Endothelial cell of umbilical vein (primary cell): ENCODE measurements at regions not wholly inside any gene's neighbourhood (a gene's known extent, or its start where the extent isn't known, plus 50 kb on each side); places are given as distances from the start of the nearest gene placed in this dataset.

Experiments used
- BruUV-seq: library from RNA; stranded (reverse); fragments of 400-500 nt; replicated peaks from 2 replicates; lab custom pipeline; 2021; lab: Mats Ljungman, UMichigan
- CTCF ChIA-PET: fragments of 300-600, 350-600 bp; sonication (Branson Sonifier 250); formaldehyde crosslinking; loops from one replicate; lab custom pipeline; 2021; ENCODE audit warnings: antibody characterized with exemption, inconsistent platforms; lab: Charles Lee
- POLR2A ChIA-PET: fragments of 300-600, 350-600 bp; sonication (Branson Sonifier 250); formaldehyde crosslinking; loops from one replicate; lab custom pipeline; 2021; ENCODE audit warnings: antibody characterized with exemption, inconsistent platforms; lab: Charles Lee
- DNase-seq: peaks from one replicate; pipeline ENCODE4 v3.0.0-alpha.2; 2011; ENCODE audit warnings: low read depth, low spot score
- FAIRE-seq: peaks from 2 replicates; lab custom pipeline; 2011; peaks lifted over from hg19 to GRCh38; lab: Jason Lieb, UNC
- H2AFZ ChIP-seq: 2 replicates; pipeline ENCODE4 v1.6.0; 2012; ENCODE audit warnings: low read depth, low read length, control low read depth, inconsistent platforms
- H3K27ac ChIP-seq: 2 replicates; pipeline ENCODE4 v1.5.1; 2011; ENCODE audit warnings: low read depth, mild to moderate bottlenecking, control low read depth, low read length, moderate library complexity; ENCODE audit not compliant: insufficient read depth
- H3K27me3 ChIP-seq, 2 experiments: 2 replicates each; pipeline versions ENCODE4 v1.6.0 to v1.6.1; 2011; ENCODE audit warnings: low read length in 2 of 2, mixed read lengths in 1 of 2; ENCODE audit not compliant: control insufficient read depth in 2 of 2, insufficient read depth in 2 of 2
- H3K36me3 ChIP-seq, 2 experiments: 2 replicates in 1 of 2; 3 replicates in 1 of 2; pipeline ENCODE4 v1.5.1; 2011; ENCODE audit warnings: low read length in 2 of 2, mild to moderate bottlenecking in 1 of 2, moderate library complexity in 1 of 2; ENCODE audit not compliant: control insufficient read depth in 2 of 2, insufficient read depth in 2 of 2; ENCODE audit errors: extremely low read depth in 1 of 2
- H3K4me1 ChIP-seq: 3 replicates; pipeline ENCODE4 v1.5.1; 2011; ENCODE audit warnings: mild to moderate bottlenecking, low read length; ENCODE audit not compliant: control insufficient read depth, insufficient read depth; ENCODE audit errors: extremely low read depth
- H3K4me2 ChIP-seq: 2 replicates; pipeline ENCODE4 v1.6.1; 2011; ENCODE audit warnings: low read length, control low read depth, mixed read lengths; ENCODE audit not compliant: insufficient read depth
- H3K4me3 ChIP-seq, 3 experiments: fragments of 200-600 bp in 1 of 3; sonication (generic), shearing (Covaris generic) in 1 of 3; replicated peaks in 1 of 3; 2 replicates each; pipeline ENCODE4 v1.5.1; 2011 to 2016; ENCODE audit warnings: control low read depth in 3 of 3, low read length in 3 of 3, mild to moderate bottlenecking in 2 of 3, inconsistent platforms in 1 of 3, low read depth in 1 of 3, moderate library complexity in 1 of 3; ENCODE audit not compliant: insufficient read depth in 1 of 3
- H3K79me2 ChIP-seq: 2 replicates; pipeline ENCODE4 v1.6.0; 2012; ENCODE audit warnings: low read length, inconsistent platforms; ENCODE audit not compliant: control insufficient read depth, insufficient read depth
- H3K9ac ChIP-seq: replicated peaks from 2 replicates; pipeline ENCODE3; 2011; ENCODE audit warnings: low read length, control low read depth; ENCODE audit not compliant: insufficient read depth; ENCODE audit errors: extremely low read depth
- H3K9me1 ChIP-seq: replicated peaks from 3 replicates; pipeline ENCODE4 v1.6.0; 2011; ENCODE audit warnings: mild to moderate bottlenecking, low read length; ENCODE audit not compliant: control insufficient read depth, insufficient read depth; ENCODE audit errors: extremely low read depth
- H3K9me3 ChIP-seq: replicated peaks from 2 replicates; pipeline ENCODE4 v1.5.1; 2012; ENCODE audit warnings: low read length, inconsistent platforms; ENCODE audit not compliant: control insufficient read depth, insufficient read depth
- H4K20me1 ChIP-seq: replicated peaks from 2 replicates; pipeline ENCODE3; 2011; ENCODE audit warnings: mild to moderate bottlenecking, low read length; ENCODE audit not compliant: control insufficient read depth, insufficient read depth; ENCODE audit errors: extremely low read depth
- CTCF ChIP-seq, 2 donors: IDR thresholded peaks; 1 replicate in 1 of 2; 2 replicates in 1 of 2; pipeline ENCODE4 v1.5.1; 2011; ENCODE audit warnings: low read length in 2 of 2, mild to moderate bottlenecking in 2 of 2, moderate library complexity in 2 of 2, control low read depth in 1 of 2, inconsistent platforms in 1 of 2, low read depth in 1 of 2; ENCODE audit not compliant: insufficient read depth in 1 of 2; ENCODE audit errors: extremely low read depth in 1 of 2
- EZH2 ChIP-seq: IDR thresholded peaks from 2 replicates; pipeline ENCODE4 v1.6.1; 2012; ENCODE audit warnings: borderline replicate concordance, low read depth, mild to moderate bottlenecking, moderate library complexity, low read length, inconsistent platforms; ENCODE audit not compliant: severe bottlenecking
- FOS ChIP-seq: IDR thresholded peaks from 2 replicates; pipeline ENCODE4 v1.6.1; 2011; ENCODE audit warnings: mild to moderate bottlenecking, low read length, moderate library complexity, borderline replicate concordance; ENCODE audit not compliant: insufficient read depth
- GATA2 ChIP-seq: IDR thresholded peaks from 2 replicates; pipeline ENCODE4 v1.7.0; 2011; ENCODE audit warnings: low read depth, mild to moderate bottlenecking, moderate library complexity, mixed read lengths, low read length; ENCODE audit not compliant: insufficient read length, insufficient read depth
- JUN ChIP-seq: IDR thresholded peaks from 2 replicates; pipeline ENCODE4 v1.6.1; 2011; ENCODE audit warnings: borderline replicate concordance, low read depth; ENCODE audit not compliant: insufficient read length, insufficient read depth
- MYC ChIP-seq: IDR thresholded peaks from one replicate; pipeline ENCODE4 v1.6.1; 2011; ENCODE audit warnings: mild to moderate bottlenecking, low read depth, low read length
- POLR2A ChIP-seq: IDR thresholded peaks from 2 replicates; pipeline ENCODE4 v1.6.1; 2012; ENCODE audit warnings: low read depth, mild to moderate bottlenecking, control low read depth, low read length
- POLR2AphosphoS5 ChIP-seq: IDR thresholded peaks from 2 replicates; pipeline ENCODE4 v1.6.1; 2012; ENCODE audit warnings: low read depth, mild to moderate bottlenecking, control low read depth, low read length, moderate library complexity; ENCODE audit not compliant: insufficient read depth
- dilution Hi-C: fragments of 300-500 bp; cut with MboI; formaldehyde crosslinking; loops from one replicate; pipeline ENCODE4 v1.15.0; 2019; ENCODE audit warnings: low sequenced_read_pairs; ENCODE audit not compliant: extremely low pct_ligation_motif_present
- intact Hi-C: fragments of 100-400 bp; cut with micrococcal nuclease; formaldehyde crosslinking; loops from one replicate; pipeline ENCODE4 v1.10.0; 2022
- TF ChIP-seq, protein P1 (sequence below): IDR thresholded peaks from 2 replicates; pipeline ENCODE4 v1.6.1; 2011; ENCODE audit not compliant: insufficient read depth, insufficient read length

GRCh38 chr2:144683107-144683753 is 163.3 kb upstream of the ZEB2 start:
- no peaks in the 10 kb centered on the region for H3K36me3 ChIP-seq
- no peak overlapping the region for H3K4me3 ChIP-seq
- intact Hi-C loops: no loop called here
- no peaks in the 10 kb centered on the region for H3K9me1 ChIP-seq
- FAIRE-seq: no peak
- TF ChIP-seq CTCF (IDR thresholded peaks at IDR 0.05; ENCODE audit: extremely low read depth in 1 of 2, insufficient read depth in 1 of 2, low read depth in 1 of 2, low read length in 2 of 2) (no peak), POLR2AphosphoS5 (no peak), EZH2 (no peak)
- H3K27ac ChIP-seq: no peak overlapping the region
- no peaks in the 10 kb centered on the region for H3K79me2 ChIP-seq
- no peak overlapping the region for H3K4me2 ChIP-seq
- H4K20me1 ChIP-seq: no peaks in the 10 kb centered on the region
- no peaks in the 10 kb centered on the region for H3K4me1 ChIP-seq
- dilution Hi-C loops: no loop called here
- H3K9ac ChIP-seq: no peak overlapping the region
- CTCF ChIA-PET: no interaction called here
- POLR2A ChIA-PET: no interaction called here
- H3K9me3 ChIP-seq: no peaks in the 10 kb centered on the region
- no peaks in the 10 kb centered on the region for H3K27me3 ChIP-seq
- no peak for DNase-seq
- no peak overlapping the region for H2AFZ ChIP-seq
- no TSS peak for BruUV-seq

DNA sequence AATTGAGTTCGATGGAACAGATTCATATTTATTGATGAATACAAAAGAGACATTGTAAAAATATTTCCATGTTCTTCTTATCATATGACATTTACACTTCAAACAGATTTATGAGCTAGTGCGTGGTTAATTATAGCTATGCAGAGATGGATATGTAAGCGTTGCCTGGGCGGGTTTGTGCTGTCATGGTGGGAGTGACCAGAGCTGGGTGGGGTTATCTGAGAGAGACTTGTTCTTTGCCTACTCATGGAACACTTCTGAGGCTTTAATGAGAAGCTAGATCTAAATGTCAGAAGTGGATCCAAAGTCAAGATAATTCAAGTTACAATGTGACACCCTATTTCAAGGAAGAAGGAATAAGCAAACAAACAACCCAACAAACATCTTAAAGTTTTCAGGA is 162.3 kb upstream of the ZEB2 start:
- no peaks in the 10 kb centered on the region for H3K9me1 ChIP-seq
- H3K36me3 ChIP-seq: no peaks in the 10 kb centered on the region
- no peak for TF ChIP-seq MYC
- no peak for TF ChIP-seq FOS
- TF ChIP-seq POLR2A: no peak
- TF ChIP-seq, protein P1, sequence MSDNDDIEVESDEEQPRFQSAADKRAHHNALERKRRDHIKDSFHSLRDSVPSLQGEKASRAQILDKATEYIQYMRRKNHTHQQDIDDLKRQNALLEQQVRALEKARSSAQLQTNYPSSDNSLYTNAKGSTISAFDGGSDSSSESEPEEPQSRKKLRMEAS: no peak
- TF ChIP-seq CTCF (IDR thresholded peaks at IDR 0.05; ENCODE audit: extremely low read depth in 1 of 2, insufficient read depth in 1 of 2, low read depth in 1 of 2, low read length in 2 of 2): no peak
- TF ChIP-seq GATA2: no peak
- no peak for TF ChIP-seq EZH2
- no peak for TF ChIP-seq JUN
- TF ChIP-seq POLR2AphosphoS5: no peak
- no peaks in the 10 kb centered on the region for H4K20me1 ChIP-seq
- POLR2A ChIA-PET: no interaction called here
- no peak overlapping the region for H3K4me3 ChIP-seq
- H3K27me3 ChIP-seq: no peaks in the 10 kb centered on the region
- CTCF ChIA-PET: interaction anchor here (1.2 kb wide), 1 partner anchor 8 kb away, joined by 3 read pairs; no protein-coding TSS in a partner anchor
- no peaks in the 10 kb centered on the region for H3K4me1 ChIP-seq
- no peak overlapping the region for H2AFZ ChIP-seq
- H3K4me2 ChIP-seq: no peak overlapping the region
- dilution Hi-C loops (no loop called here), intact Hi-C loops (no loop called here)
- no peak for FAIRE-seq
- H3K79me2 ChIP-seq: no peaks in the 10 kb centered on the region
- H3K27ac ChIP-seq: no peak overlapping the region
- H3K9me3 ChIP-seq: no peaks in the 10 kb centered on the region
- no TSS peak for BruUV-seq
- no peak overlapping the region for H3K9ac ChIP-seq
- DNase-seq: no peak
